SH-SY5Y (cell line): ENCODE measurements at regions not wholly inside any gene's neighbourhood (a gene's known extent, or its start where the extent isn't known, plus 50 kb on each side); places are given as distances from the start of the nearest gene placed in this dataset.

Experiments used
- GATA2 ChIP-seq: IDR thresholded peaks from 2 replicates; pipeline ENCODE4 v1.6.1; 2011; ENCODE audit warnings: mild to moderate bottlenecking, low read depth, low read length
- GATA3 ChIP-seq: IDR thresholded peaks from 2 replicates; pipeline ENCODE4 v1.6.1; 2011; ENCODE audit warnings: low read depth, mild to moderate bottlenecking, low read length, moderate library complexity

DNA sequence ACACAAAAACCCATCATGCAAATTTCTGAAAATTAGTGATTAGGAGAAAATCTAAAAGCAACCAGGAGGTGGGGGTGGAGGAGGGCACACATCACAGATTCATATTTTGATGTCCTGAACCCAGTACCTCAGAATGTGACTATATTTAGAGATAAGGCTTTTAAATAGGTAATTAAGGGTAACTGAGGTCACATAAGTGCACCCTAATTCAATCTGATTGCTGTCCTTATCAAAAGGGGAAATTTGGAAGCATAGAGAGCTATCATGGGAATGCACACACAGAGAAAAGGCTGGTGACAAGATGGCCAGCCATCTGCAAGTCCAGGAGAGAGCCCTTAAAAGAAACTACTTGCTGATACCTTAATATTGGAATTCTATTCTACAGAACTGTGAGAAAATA, 281.8 kb upstream of the UGT8 start:
- peak; percentile 89 for TF ChIP-seq GATA2
- peak; percentile 80 for TF ChIP-seq GATA3
